DND-41 (cell line): ENCODE measurements at regions not wholly inside any gene's neighbourhood (a gene's known extent, or its start where the extent isn't known, plus 50 kb on each side); places are given as distances from the start of the nearest gene placed in this dataset.

Experiments
- ATAC-seq: fragments of 200-7000 bp; cut with Tn5 transposase; 3 replicates; pipeline ENCODE4 v1.9.1; 2021; ENCODE audit warnings: low read depth; ENCODE audit not compliant: insufficient read depth
- DNase-seq: peaks from one replicate; pipeline ENCODE4 v3.0.0-alpha.2; 2020
- H2AFZ ChIP-seq: 2 replicates; pipeline ENCODE4 v1.6.0; 2012; ENCODE audit warnings: low read depth, low read length
- H3K27ac ChIP-seq: 2 replicates; pipeline ENCODE4 v1.5.1; 2012; ENCODE audit warnings: low read length, inconsistent platforms
- H3K27me3 ChIP-seq: fragments of 200-600 bp; sonication (generic); 2 replicates; pipeline ENCODE4 v1.6.0; 2012; ENCODE audit warnings: low read length, mild to moderate bottlenecking, inconsistent platforms; ENCODE audit not compliant: insufficient read depth, poor library complexity
- H3K36me3 ChIP-seq: 2 replicates; pipeline ENCODE4 v1.5.1; 2012; ENCODE audit warnings: low read length, inconsistent platforms; ENCODE audit not compliant: insufficient read depth
- H3K4me1 ChIP-seq: 2 replicates; pipeline ENCODE4 v1.5.1; 2012; ENCODE audit warnings: mild to moderate bottlenecking, low read length; ENCODE audit not compliant: insufficient read depth
- H3K4me2 ChIP-seq: 2 replicates; pipeline ENCODE4 v1.6.0; 2012; ENCODE audit warnings: mild to moderate bottlenecking, moderate library complexity, low read length, inconsistent platforms; ENCODE audit not compliant: insufficient read depth
- H3K4me3 ChIP-seq, 2 experiments: fragments of 200-600 bp in 1 of 2; shearing (Covaris generic) in 1 of 2; 2 replicates each; pipeline ENCODE4 v1.5.1; 2012 to 2016; ENCODE audit warnings: inconsistent platforms in 2 of 2, low read length in 2 of 2, mild to moderate bottlenecking in 2 of 2, low read depth in 1 of 2, moderate library complexity in 1 of 2
- H3K79me2 ChIP-seq: 2 replicates; pipeline ENCODE4 v1.6.0; 2012; ENCODE audit warnings: low read length, inconsistent platforms; ENCODE audit not compliant: insufficient read depth
- H3K9ac ChIP-seq: 2 replicates; pipeline ENCODE4 v1.6.0; 2012; ENCODE audit warnings: low read depth, mild to moderate bottlenecking, inconsistent platforms, low read length, moderate library complexity
- H3K9me3 ChIP-seq: 2 replicates; pipeline ENCODE4 v1.5.1; 2012; ENCODE audit warnings: low read length, moderate library complexity, mild to moderate bottlenecking, inconsistent platforms; ENCODE audit not compliant: insufficient read depth, severe bottlenecking
- H4K20me1 ChIP-seq: 2 replicates; pipeline ENCODE4 v1.6.0; 2012; ENCODE audit warnings: low read length; ENCODE audit not compliant: insufficient read depth
- EZH2 ChIP-seq: IDR thresholded peaks from 3 replicates; pipeline ENCODE4 v1.6.1; 2012; ENCODE audit warnings: borderline replicate concordance, low read depth, mild to moderate bottlenecking, moderate library complexity, low read length, inconsistent platforms; ENCODE audit not compliant: severe bottlenecking
- TF ChIP-seq, protein P1 (sequence below): IDR thresholded peaks from 2 replicates; pipeline ENCODE4 v1.5.1; 2012; ENCODE audit warnings: borderline replicate concordance, low read length, moderate library complexity, mild to moderate bottlenecking; ENCODE audit not compliant: poor library complexity, severe bottlenecking; ENCODE audit errors: extremely low read depth

GRCh38 chr9:713091-713490, 128.4 kb upstream of the DMRT1 start:
- H4K20me1 ChIP-seq, result no peaks in the 10 kb centered on the region
- no peaks in the 10 kb centered on the region for H3K9me3 ChIP-seq
- no peak for ATAC-seq
- no peaks in the 10 kb centered on the region for H3K27me3 ChIP-seq
- H3K4me2 ChIP-seq, result no peak overlapping the region
- H3K79me2 ChIP-seq, result no peaks in the 10 kb centered on the region
- no peak for DNase-seq
- no peak overlapping the region for H3K9ac ChIP-seq
- TF ChIP-seq, protein P1, sequence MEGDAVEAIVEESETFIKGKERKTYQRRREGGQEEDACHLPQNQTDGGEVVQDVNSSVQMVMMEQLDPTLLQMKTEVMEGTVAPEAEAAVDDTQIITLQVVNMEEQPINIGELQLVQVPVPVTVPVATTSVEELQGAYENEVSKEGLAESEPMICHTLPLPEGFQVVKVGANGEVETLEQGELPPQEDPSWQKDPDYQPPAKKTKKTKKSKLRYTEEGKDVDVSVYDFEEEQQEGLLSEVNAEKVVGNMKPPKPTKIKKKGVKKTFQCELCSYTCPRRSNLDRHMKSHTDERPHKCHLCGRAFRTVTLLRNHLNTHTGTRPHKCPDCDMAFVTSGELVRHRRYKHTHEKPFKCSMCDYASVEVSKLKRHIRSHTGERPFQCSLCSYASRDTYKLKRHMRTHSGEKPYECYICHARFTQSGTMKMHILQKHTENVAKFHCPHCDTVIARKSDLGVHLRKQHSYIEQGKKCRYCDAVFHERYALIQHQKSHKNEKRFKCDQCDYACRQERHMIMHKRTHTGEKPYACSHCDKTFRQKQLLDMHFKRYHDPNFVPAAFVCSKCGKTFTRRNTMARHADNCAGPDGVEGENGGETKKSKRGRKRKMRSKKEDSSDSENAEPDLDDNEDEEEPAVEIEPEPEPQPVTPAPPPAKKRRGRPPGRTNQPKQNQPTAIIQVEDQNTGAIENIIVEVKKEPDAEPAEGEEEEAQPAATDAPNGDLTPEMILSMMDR, result no peak
- TF ChIP-seq EZH2, result no peak
- H3K4me1 ChIP-seq, result peaks cover 11% of the 10 kb centered on the region; the same call in 1 of the 2 replicates
- no peak overlapping the region for H3K27ac ChIP-seq
- H2AFZ ChIP-seq, result no peak overlapping the region
- no peak overlapping the region for H3K4me3 ChIP-seq
- no peaks in the 10 kb centered on the region for H3K36me3 ChIP-seq

GRCh38 chr9:714675-715074, 126.8 kb upstream of the DMRT1 start:
- no peak overlapping the region for H2AFZ ChIP-seq
- no peak overlapping the region for H3K27ac ChIP-seq
- TF ChIP-seq, protein P1, result no peak
- no peak for TF ChIP-seq EZH2
- H3K9me3 ChIP-seq, result no peaks in the 10 kb centered on the region
- peaks cover 11% of the 10 kb centered on the region; the same call in 1 of the 2 replicates for H3K4me1 ChIP-seq
- DNase-seq (no peak), ATAC-seq (no peak)
- no peaks in the 10 kb centered on the region for H3K79me2 ChIP-seq
- no peak overlapping the region for H3K4me3 ChIP-seq
- no peaks in the 10 kb centered on the region for H3K27me3 ChIP-seq
- H4K20me1 ChIP-seq, result no peaks in the 10 kb centered on the region
- H3K36me3 ChIP-seq, result no peaks in the 10 kb centered on the region
- no peak overlapping the region for H3K4me2 ChIP-seq
- no peak overlapping the region for H3K9ac ChIP-seq

- Histone ChIP-seq H3K4me3 (no peak overlapping the region), H3K36me3 (no peaks in the 10 kb centered on the region), H3K27ac (no peak overlapping the region), H3K9ac (no peak overlapping the region), H4K20me1 (no peaks in the 10 kb centered on the region), H3K9me3 (no peaks in the 10 kb centered on the region), H2AFZ (no peak overlapping the region), H3K4me2 (no peak overlapping the region), H3K4me1 (peaks cover 11% of the 10 kb centered on the region; the same call in 1 of the 2 replicates), H3K79me2 (no peaks in the 10 kb centered on the region), H3K27me3 (no peaks in the 10 kb centered on the region)
- ATAC-seq (no peak), DNase-seq (no peak)
- TF ChIP-seq EZH2, result no peak
- TF ChIP-seq, protein P1, result no peak
Observed at GRCh38 chr9:715300-715699, 126.2 kb upstream of the DMRT1 start.

DNA sequence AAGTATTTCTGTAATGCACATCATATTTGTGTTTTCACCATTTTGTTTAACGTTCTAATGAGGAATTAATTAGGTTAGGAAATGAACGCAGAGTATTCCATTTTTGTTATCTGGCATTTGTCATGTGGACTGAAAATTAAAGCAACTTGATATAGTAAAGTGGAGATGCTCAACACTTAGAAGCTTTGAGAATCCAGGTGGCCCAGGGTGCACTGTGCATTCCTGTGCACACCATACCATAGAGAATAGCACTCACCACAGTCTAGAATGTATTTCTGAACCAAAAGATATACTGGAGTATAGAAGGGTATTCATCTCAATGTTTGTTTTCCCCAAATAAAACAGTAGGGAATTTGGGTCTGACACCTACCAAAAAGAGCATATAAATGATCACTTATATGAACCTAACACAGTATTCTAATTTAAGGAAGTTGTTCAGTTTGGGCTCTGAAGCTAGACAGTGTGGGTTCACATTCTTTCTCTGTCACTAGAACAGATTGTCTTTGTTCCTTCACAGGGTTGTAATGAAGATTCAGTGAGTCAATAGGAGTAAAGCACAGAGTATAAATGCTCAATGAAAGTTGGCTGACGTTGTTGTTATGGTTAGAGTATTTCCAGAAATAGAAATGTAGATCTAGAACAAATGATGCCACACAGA, 125.6 kb upstream of the DMRT1 start:
- no peak overlapping the region for H3K4me2 ChIP-seq
- H3K36me3 ChIP-seq, result no peaks in the 10 kb centered on the region
- ATAC-seq (no peak), DNase-seq (no peak)
- TF ChIP-seq, protein P1, result no peak
- TF ChIP-seq EZH2, result no peak
- no peaks in the 10 kb centered on the region for H3K27me3 ChIP-seq
- no peaks in the 10 kb centered on the region for H4K20me1 ChIP-seq
- no peak overlapping the region for H3K27ac ChIP-seq
- H2AFZ ChIP-seq, result no peak overlapping the region
- no peaks in the 10 kb centered on the region for H3K79me2 ChIP-seq
- H3K4me3 ChIP-seq, result no peak overlapping the region
- H3K9me3 ChIP-seq, result no peaks in the 10 kb centered on the region
- no peak overlapping the region for H3K9ac ChIP-seq
- peaks cover 11% of the 10 kb centered on the region; the same call in 1 of the 2 replicates for H3K4me1 ChIP-seq
